RWPE2 (cell line): ENCODE measurements at regions not wholly inside any gene's neighbourhood (a gene's known extent, or its start where the extent isn't known, plus 50 kb on each side); places are given as distances from the start of the nearest gene placed in this dataset.

Experiments used
- ATAC-seq: fragments of 200-7000 bp; cut with Tn5 transposase; 3 replicates; pipeline ENCODE4 v1.9.1; 2021; ENCODE audit warnings: low read depth
- DNase-seq: peaks from one replicate; pipeline ENCODE4 v3.0.0-alpha.2; 2020; ENCODE audit warnings: low spot score
- H3K27ac ChIP-seq: fragments of 450-650 bp; 2 replicates; pipeline ENCODE4 v1.5.1; 2017; ENCODE audit warnings: mild to moderate bottlenecking; ENCODE audit not compliant: poor library complexity, severe bottlenecking
- H3K27me3 ChIP-seq: fragments of 250-450 bp; sonication (Bioruptor Pico); 2 replicates; pipeline ENCODE4 v1.5.1; 2021; ENCODE audit warnings: mild to moderate bottlenecking, moderate library complexity; ENCODE audit not compliant: insufficient read depth, poor library complexity, severe bottlenecking
- H3K36me3 ChIP-seq: fragments of 250-450 bp; sonication (Bioruptor Pico); 2 replicates; pipeline ENCODE4 v1.5.1; 2020; ENCODE audit warnings: low read depth, mild to moderate bottlenecking, moderate library complexity
- H3K4me1 ChIP-seq: fragments of 250-450 bp; sonication (Bioruptor Pico); 2 replicates; pipeline ENCODE4 v1.5.1; 2021; ENCODE audit warnings: mild to moderate bottlenecking, moderate library complexity; ENCODE audit not compliant: insufficient read depth, poor library complexity, severe bottlenecking
- H3K4me3 ChIP-seq: fragments of 250-450 bp; sonication (Bioruptor Pico); 2 replicates; pipeline ENCODE4 v1.5.1; 2021; ENCODE audit warnings: mild to moderate bottlenecking, moderate library complexity; ENCODE audit not compliant: severe bottlenecking
- H3K9me3 ChIP-seq: fragments of 250-450 bp; sonication (Bioruptor Pico); 2 replicates; pipeline ENCODE4 v1.5.1; 2021; ENCODE audit warnings: mild to moderate bottlenecking, moderate library complexity; ENCODE audit not compliant: severe bottlenecking
- TF ChIP-seq, protein P1 (sequence below): fragments of 450-650 bp; IDR thresholded peaks from one replicate; pipeline ENCODE4 v1.5.1; 2017; ENCODE audit warnings: mild to moderate bottlenecking, moderate library complexity; ENCODE audit not compliant: poor library complexity, severe bottlenecking

DNA sequence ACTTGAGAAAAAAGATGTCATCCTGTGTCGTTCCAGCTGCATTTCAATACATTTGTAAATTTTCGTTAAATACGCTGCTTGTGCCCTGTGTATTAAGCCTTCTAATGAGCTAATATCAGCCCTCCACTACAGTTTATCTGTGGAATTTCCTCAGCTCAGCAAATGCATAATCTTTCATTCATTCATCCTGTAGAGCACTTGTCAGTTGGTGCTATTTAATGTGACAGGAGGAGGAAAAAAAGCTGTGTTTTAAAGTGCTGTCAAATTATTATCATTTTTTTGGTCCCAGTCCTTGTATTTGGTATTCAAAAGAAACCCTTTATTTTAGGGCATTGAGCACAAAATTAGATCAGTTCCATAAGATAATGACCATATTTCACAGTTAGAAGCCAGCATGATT, 184.7 kb downstream of the FAT3 start:
- TF ChIP-seq, protein P1, sequence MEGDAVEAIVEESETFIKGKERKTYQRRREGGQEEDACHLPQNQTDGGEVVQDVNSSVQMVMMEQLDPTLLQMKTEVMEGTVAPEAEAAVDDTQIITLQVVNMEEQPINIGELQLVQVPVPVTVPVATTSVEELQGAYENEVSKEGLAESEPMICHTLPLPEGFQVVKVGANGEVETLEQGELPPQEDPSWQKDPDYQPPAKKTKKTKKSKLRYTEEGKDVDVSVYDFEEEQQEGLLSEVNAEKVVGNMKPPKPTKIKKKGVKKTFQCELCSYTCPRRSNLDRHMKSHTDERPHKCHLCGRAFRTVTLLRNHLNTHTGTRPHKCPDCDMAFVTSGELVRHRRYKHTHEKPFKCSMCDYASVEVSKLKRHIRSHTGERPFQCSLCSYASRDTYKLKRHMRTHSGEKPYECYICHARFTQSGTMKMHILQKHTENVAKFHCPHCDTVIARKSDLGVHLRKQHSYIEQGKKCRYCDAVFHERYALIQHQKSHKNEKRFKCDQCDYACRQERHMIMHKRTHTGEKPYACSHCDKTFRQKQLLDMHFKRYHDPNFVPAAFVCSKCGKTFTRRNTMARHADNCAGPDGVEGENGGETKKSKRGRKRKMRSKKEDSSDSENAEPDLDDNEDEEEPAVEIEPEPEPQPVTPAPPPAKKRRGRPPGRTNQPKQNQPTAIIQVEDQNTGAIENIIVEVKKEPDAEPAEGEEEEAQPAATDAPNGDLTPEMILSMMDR = no peak
- Histone ChIP-seq H3K27ac (no peak overlapping the region), H3K36me3 (no peaks in the 10 kb centered on the region), H3K4me3 (no peak overlapping the region), H3K4me1 (no peaks in the 10 kb centered on the region), H3K27me3 (no peaks in the 10 kb centered on the region), H3K9me3 (no peaks in the 10 kb centered on the region)
- ATAC-seq (no peak), DNase-seq (no peak)

DNA sequence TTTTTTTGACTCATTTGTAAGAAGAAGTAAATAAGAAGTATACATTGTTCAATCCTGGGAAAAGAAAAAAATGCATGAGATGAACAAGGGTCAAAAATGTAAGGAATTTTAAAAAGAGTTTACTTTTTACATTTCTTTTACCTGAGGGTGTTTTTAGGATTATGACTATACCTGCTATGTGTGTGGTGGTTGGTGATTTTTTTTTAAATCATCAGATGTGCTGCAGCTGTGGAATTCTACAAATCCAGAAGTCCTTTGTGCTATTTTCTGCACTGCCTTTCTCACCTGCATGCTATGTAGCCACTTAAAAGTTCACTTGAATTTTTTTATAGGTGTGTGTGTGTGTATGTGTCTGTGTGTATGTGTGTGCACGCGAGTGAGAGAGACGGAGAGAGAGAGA, 185.3 kb downstream of the FAT3 start:
- Histone ChIP-seq H3K27me3 (no peaks in the 10 kb centered on the region), H3K9me3 (no peaks in the 10 kb centered on the region), H3K4me3 (no peak overlapping the region), H3K4me1 (no peaks in the 10 kb centered on the region), H3K27ac (no peak overlapping the region), H3K36me3 (no peaks in the 10 kb centered on the region)
- TF ChIP-seq, protein P1 = no peak
- no peak for DNase-seq
- 0 out of 3 replicates have a peak, but pooled peaks have one; percentile 14 for ATAC-seq

- H3K4me3 ChIP-seq = no peak overlapping the region
- TF ChIP-seq, protein P1 = no peak
- ATAC-seq (no peak), DNase-seq (no peak)
- H3K9me3 ChIP-seq = no peaks in the 10 kb centered on the region
- H3K36me3 ChIP-seq = no peaks in the 10 kb centered on the region
- no peaks in the 10 kb centered on the region for H3K27me3 ChIP-seq
- no peaks in the 10 kb centered on the region for H3K4me1 ChIP-seq
- H3K27ac ChIP-seq = no peak overlapping the region
Measured at GRCh38 chr11:92410526-92410925, 185.9 kb downstream of the FAT3 start.

DNA sequence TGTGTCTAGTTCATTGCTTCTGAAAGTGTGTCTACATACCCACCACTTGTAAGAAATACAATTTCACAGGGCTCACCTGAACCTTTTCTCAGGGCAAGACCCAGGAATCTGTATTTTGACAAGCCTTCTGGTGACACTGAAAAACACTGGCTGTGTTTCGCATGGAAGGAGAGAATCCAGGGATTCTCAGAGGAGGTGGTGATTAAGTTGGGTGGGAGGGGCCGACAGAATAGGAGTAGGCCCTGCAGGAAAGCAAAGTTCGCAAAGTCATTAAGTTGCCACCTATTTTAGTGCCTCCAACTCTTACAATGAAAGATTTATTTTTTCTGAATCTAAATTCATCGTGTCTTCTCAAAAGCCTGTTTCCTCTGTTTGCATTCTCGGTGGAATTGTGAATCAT, 186.8 kb downstream of the FAT3 start:
- no peak for ATAC-seq
- no peak overlapping the region for H3K4me3 ChIP-seq
- no peaks in the 10 kb centered on the region for H3K36me3 ChIP-seq
- DNase-seq = no peak
- no peak overlapping the region for H3K27ac ChIP-seq
- no peaks in the 10 kb centered on the region for H3K27me3 ChIP-seq
- no peaks in the 10 kb centered on the region for H3K9me3 ChIP-seq
- TF ChIP-seq, protein P1 = no peak
- H3K4me1 ChIP-seq = no peaks in the 10 kb centered on the region

GRCh38 chr11:92413757-92414513, 189.3 kb downstream of the FAT3 start:
- H3K36me3 ChIP-seq = no peaks in the 10 kb centered on the region
- no peaks in the 10 kb centered on the region for H3K27me3 ChIP-seq
- no peak overlapping the region for H3K27ac ChIP-seq
- ATAC-seq (no peak), DNase-seq (no peak)
- no peak overlapping the region for H3K4me3 ChIP-seq
- no peaks in the 10 kb centered on the region for H3K4me1 ChIP-seq
- H3K9me3 ChIP-seq = no peaks in the 10 kb centered on the region
- TF ChIP-seq, protein P1 = no peak
